ENCODE measurements at regions not wholly inside any gene's neighbourhood (a gene's known extent, or its start where the extent isn't known, plus 50 kb on each side); places are given as distances from the start of the nearest gene placed in this dataset.

DNA sequence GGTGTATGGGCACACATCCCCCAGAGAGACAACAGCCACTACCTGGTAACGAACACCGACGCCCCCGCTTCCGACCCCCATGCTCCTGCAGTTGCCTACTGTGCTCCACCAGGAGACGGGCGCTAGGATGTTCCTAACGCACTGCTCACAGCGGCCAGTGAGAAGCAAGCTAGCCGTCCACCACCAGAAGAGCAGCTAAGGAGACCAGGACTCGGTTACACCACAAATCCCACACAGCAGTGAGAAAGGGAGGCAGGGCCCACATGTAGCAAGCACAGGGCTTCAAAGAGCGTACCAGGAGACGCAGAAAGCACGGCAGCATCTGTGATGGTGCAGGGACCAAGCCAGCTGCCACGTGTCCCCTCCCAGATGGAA is 117.0 kb downstream of the NCOR2 start:
- TF ChIP-seq, protein P1, sequence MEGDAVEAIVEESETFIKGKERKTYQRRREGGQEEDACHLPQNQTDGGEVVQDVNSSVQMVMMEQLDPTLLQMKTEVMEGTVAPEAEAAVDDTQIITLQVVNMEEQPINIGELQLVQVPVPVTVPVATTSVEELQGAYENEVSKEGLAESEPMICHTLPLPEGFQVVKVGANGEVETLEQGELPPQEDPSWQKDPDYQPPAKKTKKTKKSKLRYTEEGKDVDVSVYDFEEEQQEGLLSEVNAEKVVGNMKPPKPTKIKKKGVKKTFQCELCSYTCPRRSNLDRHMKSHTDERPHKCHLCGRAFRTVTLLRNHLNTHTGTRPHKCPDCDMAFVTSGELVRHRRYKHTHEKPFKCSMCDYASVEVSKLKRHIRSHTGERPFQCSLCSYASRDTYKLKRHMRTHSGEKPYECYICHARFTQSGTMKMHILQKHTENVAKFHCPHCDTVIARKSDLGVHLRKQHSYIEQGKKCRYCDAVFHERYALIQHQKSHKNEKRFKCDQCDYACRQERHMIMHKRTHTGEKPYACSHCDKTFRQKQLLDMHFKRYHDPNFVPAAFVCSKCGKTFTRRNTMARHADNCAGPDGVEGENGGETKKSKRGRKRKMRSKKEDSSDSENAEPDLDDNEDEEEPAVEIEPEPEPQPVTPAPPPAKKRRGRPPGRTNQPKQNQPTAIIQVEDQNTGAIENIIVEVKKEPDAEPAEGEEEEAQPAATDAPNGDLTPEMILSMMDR (IDR thresholded peaks at IDR 0.05; ENCODE audit: low read depth, low read length, missing control alignments), result no peak
- no peak for DNase-seq (ENCODE audit: extremely low read depth, low read depth)
- H3K4me3 ChIP-seq (replicated peaks; ENCODE audit: low read depth, low read length), result no peak overlapping the region

DNA sequence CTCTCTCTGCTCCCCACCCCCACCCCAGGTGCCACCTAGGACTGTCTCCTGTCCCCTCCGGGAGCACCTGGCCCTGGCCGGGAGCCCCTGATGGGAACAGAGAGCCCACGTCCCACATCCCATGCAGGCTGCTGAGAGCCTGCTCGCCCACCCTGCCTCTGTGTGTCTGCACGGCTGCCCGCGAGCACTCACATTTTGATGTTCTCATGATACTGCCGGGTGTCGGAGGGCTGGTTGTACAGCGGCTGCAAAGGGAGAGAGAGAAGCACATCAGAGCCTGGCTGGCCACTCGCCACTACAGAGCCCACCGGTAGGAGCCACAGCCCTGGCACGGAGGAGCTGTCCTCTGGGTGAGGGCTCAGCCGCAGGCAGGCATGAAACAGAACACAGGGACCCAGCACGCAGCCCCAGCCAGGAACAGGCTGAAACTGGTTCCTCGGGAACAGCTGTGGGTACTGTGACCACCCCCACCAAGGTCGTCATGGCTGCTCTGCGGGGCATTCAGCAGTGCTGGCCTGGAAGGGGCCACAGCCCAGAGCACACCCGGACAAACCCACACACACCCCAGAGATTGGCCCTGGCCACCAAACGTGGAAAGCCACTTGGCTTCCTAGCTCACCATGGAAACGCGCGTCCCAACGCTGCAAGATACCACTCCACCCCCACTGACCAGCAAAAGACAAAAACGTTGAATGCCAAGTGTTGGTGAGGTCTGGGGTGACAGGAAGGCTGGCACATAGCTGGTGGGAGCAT is 117.6 kb downstream of the NCOR2 start:
- no peak for DNase-seq (ENCODE audit: extremely low read depth, low read depth)
- no peak overlapping the region for H3K4me3 ChIP-seq (replicated peaks; ENCODE audit: low read depth, low read length)
- TF ChIP-seq, protein P1 (IDR thresholded peaks at IDR 0.05; ENCODE audit: low read depth, low read length, missing control alignments), result no peak

DNA sequence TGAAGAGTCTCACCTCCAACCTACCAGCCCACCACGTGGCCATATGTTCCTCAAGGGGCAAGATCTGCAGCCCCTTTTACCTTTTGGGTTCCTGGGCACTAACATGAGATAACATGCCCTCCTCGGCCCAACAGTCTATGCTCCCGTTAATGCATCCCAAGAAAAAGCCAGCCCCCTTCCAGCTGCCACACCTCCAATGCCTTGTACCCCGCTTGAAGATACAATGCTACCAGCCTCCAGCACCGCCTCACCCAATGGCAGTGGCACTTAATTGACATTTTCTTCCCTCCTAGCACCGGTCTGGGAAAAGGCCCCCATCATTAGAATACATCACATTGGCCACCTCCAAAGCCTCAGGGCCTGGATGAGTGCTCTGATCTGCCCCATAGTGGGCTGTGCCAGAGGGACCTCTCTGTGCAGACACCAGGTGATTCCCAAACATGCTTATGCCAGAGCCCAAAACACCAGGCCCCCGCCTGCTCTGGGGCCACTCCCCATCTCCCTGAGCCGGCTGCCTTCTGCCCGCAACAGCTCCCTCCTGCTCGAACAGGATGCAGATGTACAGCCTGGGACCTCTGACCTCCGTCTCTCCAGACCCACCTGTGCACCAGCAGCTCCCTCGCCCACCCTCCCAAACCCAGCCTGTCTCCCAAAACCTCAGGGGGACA is 118.3 kb downstream of the NCOR2 start:
- no peak overlapping the region for H3K4me3 ChIP-seq (replicated peaks; ENCODE audit: low read depth, low read length)
- TF ChIP-seq, protein P1 (IDR thresholded peaks at IDR 0.05; ENCODE audit: low read depth, low read length, missing control alignments), result no peak
- DNase-seq (ENCODE audit: extremely low read depth, low read depth), result no peak

DNA sequence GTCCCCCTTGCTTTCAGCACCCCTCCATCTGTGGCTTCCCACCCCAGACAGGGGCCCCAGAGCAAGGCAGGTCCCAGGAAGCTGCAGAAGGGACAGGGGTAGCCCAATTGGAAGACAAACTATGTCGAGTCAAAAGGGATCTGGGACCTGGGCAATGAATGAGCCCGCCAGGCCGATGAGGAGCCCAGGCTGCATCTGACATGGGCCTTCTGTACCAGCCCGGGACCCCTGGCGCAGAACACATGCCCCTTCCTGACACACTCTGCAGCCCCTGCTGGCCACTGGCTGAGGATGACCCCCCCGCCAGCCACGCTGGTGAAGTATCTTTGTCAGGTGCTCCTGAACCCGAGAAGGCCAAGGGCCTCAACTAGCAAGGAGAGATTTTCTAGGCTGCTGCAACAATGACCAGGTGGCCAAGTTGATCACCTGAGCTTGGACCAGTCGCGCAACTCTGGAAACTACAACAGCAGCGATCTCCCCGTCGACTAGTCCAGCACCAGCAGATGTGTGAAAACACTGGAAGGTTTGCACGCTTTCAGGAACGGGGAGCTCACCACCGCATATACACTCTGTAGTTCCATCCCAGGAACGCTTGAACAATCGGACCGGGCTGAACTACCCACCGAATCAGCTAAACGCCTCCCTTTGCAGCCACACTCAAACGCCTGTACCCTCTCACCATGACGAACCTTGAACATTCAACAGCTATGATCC is 119.0 kb downstream of the NCOR2 start:
- TF ChIP-seq, protein P1 (IDR thresholded peaks at IDR 0.05; ENCODE audit: low read depth, low read length, missing control alignments), result no peak
- H3K4me3 ChIP-seq (replicated peaks; ENCODE audit: low read depth, low read length), result no peak overlapping the region
- no peak for DNase-seq (ENCODE audit: extremely low read depth, low read depth)

DNA sequence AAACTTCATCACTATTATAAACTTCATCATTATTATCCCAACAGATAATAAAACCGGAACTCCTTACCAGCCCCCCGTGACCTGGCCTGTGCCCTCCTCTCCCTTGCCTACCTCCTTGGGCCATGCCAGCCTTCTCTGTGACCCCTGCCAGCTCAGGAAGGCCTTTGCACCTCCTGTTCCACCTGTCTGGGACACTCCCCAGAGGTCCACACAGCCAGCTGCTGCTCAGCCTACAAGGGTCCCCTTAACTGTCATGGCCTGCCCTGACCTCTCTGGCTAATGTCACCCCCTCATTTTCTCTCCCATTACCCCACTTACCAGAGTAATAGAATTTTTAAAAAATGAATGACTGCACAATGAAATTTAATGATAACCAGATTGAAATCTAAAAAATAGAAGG is 121.0 kb downstream of the NCOR2 start:
- TF ChIP-seq, protein P1 (IDR thresholded peaks at IDR 0.05; ENCODE audit: low read depth, low read length, missing control alignments), result no peak
- DNase-seq (ENCODE audit: extremely low read depth, low read depth), result no peak
- H3K4me3 ChIP-seq (replicated peaks; ENCODE audit: low read depth, low read length), result no peak overlapping the region

GRCh38 chr12:124445826-124446225 is 121.6 kb downstream of the NCOR2 start:
- no peak overlapping the region for H3K4me3 ChIP-seq (replicated peaks; ENCODE audit: low read depth, low read length)
- TF ChIP-seq, protein P1 (IDR thresholded peaks at IDR 0.05; ENCODE audit: low read depth, low read length, missing control alignments), result no peak
- no peak for DNase-seq (ENCODE audit: extremely low read depth, low read depth)
